ENCODE measurements at regions not wholly inside any gene's neighbourhood (a gene's known extent, or its start where the extent isn't known, plus 50 kb on each side); places are given as distances from the start of the nearest gene placed in this dataset.

DNA sequence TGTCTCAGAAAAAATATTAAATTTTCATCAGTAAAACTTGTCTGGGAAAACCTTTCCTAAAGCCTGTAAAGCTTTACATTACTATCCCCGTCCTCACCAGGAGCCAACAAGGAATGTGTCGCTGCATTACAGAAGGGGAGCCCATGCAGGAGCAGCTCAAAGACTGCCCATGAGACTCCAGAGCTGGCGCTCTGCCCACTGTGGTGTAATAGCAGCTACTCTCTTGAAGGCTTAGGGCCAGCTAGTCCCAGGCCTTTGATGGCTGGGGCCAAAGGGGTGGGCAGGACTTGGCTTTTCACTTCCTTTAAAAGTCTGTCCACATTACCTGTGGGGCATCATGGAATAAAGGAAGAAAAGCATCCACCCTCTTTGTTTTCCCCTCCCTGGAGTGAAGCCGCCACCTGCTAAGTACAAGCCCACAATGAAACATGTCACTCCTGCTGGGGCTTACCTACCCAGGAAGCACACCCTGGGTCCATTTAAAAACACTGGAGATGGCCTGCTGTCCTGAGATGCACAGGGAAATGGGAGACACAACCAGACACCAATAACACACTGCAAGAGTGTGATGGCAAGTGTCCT lies 150.7 kb downstream of the ADAMTS15 start:
- DNase-seq (ENCODE audit: low spot score) (no peak), ATAC-seq (ENCODE audit: insufficient number of reproducible peaks, low FRiP score, low read depth) (no peak)
- TF ChIP-seq, protein P1, sequence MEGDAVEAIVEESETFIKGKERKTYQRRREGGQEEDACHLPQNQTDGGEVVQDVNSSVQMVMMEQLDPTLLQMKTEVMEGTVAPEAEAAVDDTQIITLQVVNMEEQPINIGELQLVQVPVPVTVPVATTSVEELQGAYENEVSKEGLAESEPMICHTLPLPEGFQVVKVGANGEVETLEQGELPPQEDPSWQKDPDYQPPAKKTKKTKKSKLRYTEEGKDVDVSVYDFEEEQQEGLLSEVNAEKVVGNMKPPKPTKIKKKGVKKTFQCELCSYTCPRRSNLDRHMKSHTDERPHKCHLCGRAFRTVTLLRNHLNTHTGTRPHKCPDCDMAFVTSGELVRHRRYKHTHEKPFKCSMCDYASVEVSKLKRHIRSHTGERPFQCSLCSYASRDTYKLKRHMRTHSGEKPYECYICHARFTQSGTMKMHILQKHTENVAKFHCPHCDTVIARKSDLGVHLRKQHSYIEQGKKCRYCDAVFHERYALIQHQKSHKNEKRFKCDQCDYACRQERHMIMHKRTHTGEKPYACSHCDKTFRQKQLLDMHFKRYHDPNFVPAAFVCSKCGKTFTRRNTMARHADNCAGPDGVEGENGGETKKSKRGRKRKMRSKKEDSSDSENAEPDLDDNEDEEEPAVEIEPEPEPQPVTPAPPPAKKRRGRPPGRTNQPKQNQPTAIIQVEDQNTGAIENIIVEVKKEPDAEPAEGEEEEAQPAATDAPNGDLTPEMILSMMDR (IDR thresholded peaks at IDR 0.05) = no peak
- Histone ChIP-seq H3K4me1 (ENCODE audit: control insufficient read depth in 1 of 2, low read depth in 2 of 2) (peaks cover 0 to 6% of the 10 kb centered on the region in 2 donors), H3K9me3 (no peaks in the 10 kb centered on the region), H3K27ac (no peak overlapping the region), H3K27me3 (replicated peaks; ENCODE audit: insufficient read depth) (no peaks in the 10 kb centered on the region), H3K36me3 (no peaks in the 10 kb centered on the region), H3K4me3 (no peak overlapping the region)

DNA sequence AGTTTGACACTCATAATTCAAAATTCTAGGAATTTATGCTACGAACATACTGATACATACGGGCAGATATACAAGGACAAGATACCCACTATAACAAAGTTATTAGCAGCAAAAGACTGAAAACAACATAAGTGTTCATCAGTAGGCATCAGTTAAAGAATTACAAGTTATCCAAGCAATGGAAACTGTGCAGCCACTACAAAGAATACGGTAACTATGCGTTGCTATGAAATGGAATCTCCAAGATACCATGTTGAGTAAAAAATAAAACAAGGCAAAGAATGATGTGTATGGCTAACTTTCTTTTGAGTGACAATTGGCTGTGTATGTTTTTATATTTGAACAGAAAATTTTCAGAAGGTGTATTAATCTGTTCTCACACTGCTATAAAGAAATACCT lies 151.7 kb downstream of the ADAMTS15 start:
- Histone ChIP-seq H3K4me3 (no peak overlapping the region), H3K9me3 (no peaks in the 10 kb centered on the region), H3K27ac (no peak overlapping the region), H3K4me1 (ENCODE audit: control insufficient read depth in 1 of 2, low read depth in 2 of 2) (peaks cover 0 to 6% of the 10 kb centered on the region in 2 donors), H3K36me3 (no peaks in the 10 kb centered on the region), H3K27me3 (replicated peaks; ENCODE audit: insufficient read depth) (no peaks in the 10 kb centered on the region)
- DNase-seq (ENCODE audit: low spot score) (no peak), ATAC-seq (ENCODE audit: insufficient number of reproducible peaks, low FRiP score, low read depth) (no peak)
- TF ChIP-seq, protein P1 (IDR thresholded peaks at IDR 0.05) = no peak

DNA sequence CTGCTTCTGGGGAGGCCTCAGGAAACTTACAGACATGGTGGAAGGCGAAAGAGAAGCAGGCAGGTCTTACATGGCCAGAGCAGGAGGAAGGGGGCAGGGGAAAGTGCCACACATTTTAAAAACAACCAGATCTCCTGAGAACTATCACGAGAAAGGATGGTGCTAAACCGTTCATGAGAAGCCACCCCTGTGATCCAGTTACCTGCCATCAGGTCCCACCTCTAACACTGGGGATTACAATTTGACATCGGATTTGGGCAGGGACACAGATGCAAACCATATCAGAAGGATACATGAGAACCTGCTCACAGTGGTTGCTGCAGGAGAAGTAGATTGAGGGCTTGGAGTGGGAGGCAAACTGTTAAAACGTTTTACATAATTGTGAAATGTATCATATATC lies 152.2 kb downstream of the ADAMTS15 start:
- H3K4me3 ChIP-seq = no peak overlapping the region
- no peak overlapping the region for H3K27ac ChIP-seq
- DNase-seq (ENCODE audit: low spot score) = no peak
- peaks cover 0 to 6% of the 10 kb centered on the region in 2 donors for H3K4me1 ChIP-seq (ENCODE audit: control insufficient read depth in 1 of 2, low read depth in 2 of 2)
- no peak for ATAC-seq (ENCODE audit: insufficient number of reproducible peaks, low FRiP score, low read depth)
- no peaks in the 10 kb centered on the region for H3K9me3 ChIP-seq
- no peaks in the 10 kb centered on the region for H3K36me3 ChIP-seq
- TF ChIP-seq, protein P1 (IDR thresholded peaks at IDR 0.05) = no peak
- H3K27me3 ChIP-seq (replicated peaks; ENCODE audit: insufficient read depth) = no peaks in the 10 kb centered on the region

DNA sequence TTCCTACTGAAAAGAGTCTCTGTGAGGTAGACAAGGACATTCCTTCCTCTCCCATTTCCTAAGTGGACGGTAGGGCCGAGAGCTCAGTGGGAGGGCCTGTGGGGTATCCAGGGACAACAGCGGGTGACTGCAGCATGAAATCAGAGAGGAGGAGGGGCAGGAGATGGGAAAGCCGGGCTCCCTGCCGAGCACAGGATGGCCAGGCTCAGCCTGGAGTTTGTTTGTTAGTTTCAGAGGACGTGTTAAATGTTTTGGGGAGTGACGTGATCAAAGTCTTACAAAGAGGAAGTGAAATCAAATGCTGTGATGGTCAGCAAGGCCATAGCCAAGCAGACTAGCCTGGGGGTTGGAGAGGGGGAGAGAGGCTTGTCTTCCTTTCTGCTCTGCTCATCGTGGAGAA lies 152.7 kb downstream of the ADAMTS15 start:
- Histone ChIP-seq H3K36me3 (no peaks in the 10 kb centered on the region), H3K27me3 (replicated peaks; ENCODE audit: insufficient read depth) (no peaks in the 10 kb centered on the region), H3K4me1 (ENCODE audit: control insufficient read depth in 1 of 2, low read depth in 2 of 2) (peaks cover 0 to 6% of the 10 kb centered on the region in 2 donors), H3K9me3 (no peaks in the 10 kb centered on the region), H3K4me3 (no peak overlapping the region), H3K27ac (no peak overlapping the region)
- no peak for ATAC-seq (ENCODE audit: insufficient number of reproducible peaks, low FRiP score, low read depth)
- no peak for DNase-seq (ENCODE audit: low spot score)
- TF ChIP-seq, protein P1 (IDR thresholded peaks at IDR 0.05) = no peak

DNA sequence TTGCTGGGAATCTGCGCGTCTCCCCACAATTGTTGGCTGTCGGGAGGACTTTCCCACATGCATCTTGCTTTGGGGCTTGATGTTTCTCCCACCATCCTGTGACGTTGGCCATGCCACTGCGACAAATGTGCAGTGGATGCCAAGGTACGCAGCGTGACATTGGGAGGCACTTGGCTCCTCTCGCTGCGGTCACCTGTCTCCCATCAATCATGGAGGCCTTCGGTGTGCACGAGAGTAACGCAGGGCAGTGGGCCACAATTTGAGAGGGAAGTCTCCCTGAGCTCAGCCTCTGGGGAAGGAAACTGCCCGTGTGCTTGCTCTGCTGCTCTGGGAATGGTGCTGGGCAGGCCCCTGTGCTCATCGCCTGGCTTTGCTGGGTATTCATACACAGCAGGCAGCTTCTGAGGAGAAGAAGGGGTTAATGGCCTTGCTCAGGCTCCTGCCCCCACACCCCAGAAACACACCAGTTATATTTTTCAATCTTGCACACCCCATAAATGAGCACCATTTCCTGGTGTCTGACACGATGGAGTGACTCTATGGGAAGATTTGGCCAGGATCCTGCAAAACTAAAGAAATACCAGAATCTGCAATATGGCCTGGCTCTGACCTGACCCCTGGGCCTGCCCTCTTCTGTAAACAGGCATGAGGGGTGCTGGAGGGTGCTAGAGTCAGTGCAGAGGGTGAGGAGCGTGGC lies 153.5 kb downstream of the ADAMTS15 start:
- no peaks in the 10 kb centered on the region for H3K9me3 ChIP-seq
- H3K36me3 ChIP-seq = no peaks in the 10 kb centered on the region
- no peaks in the 10 kb centered on the region for H3K27me3 ChIP-seq (replicated peaks; ENCODE audit: insufficient read depth)
- ATAC-seq (ENCODE audit: insufficient number of reproducible peaks, low FRiP score, low read depth) (no peak), DNase-seq (ENCODE audit: low spot score) (no peak)
- H3K4me3 ChIP-seq = no peak overlapping the region
- H3K27ac ChIP-seq = no peak overlapping the region
- TF ChIP-seq, protein P1 (IDR thresholded peaks at IDR 0.05) = no peak
- H3K4me1 ChIP-seq (ENCODE audit: control insufficient read depth in 1 of 2, low read depth in 2 of 2) = peaks cover 0 to 12% of the 10 kb centered on the region in 2 donors
